ENCODE measurements at regions not wholly inside any gene's neighbourhood (a gene's known extent, or its start where the extent isn't known, plus 50 kb on each side); places are given as distances from the start of the nearest gene placed in this dataset.

- TF ChIP-seq, protein P1, sequence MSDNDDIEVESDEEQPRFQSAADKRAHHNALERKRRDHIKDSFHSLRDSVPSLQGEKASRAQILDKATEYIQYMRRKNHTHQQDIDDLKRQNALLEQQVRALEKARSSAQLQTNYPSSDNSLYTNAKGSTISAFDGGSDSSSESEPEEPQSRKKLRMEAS (IDR thresholded peaks at IDR 0.05; ENCODE audit: low read depth, low read length) = no peak
- no peak for TF ChIP-seq SUZ12 (IDR thresholded peaks at IDR 0.05; ENCODE audit: unreplicated experiment)
- no peak for TF ChIP-seq ESRRA (IDR thresholded peaks at IDR 0.05; ENCODE audit: low read length)
- TF ChIP-seq ETV6 (conservative IDR thresholded peaks at IDR 0.05 in 1 of 2, IDR thresholded peaks at IDR 0.05 in 1 of 2; ENCODE audit: borderline replicate concordance in 1 of 2, low read depth in 1 of 2) = no peak
Observed at GRCh38 chr4:120004054-120004453, 62.6 kb downstream of the MAD2L1 start.

Data from GM12878 (cell line).